Suppressor macrophage treated with lipopolysaccharide for 4 hours (primary cell): ENCODE measurements at regions not wholly inside any gene's neighbourhood (a gene's known extent, or its start where the extent isn't known, plus 50 kb on each side); places are given as distances from the start of the nearest gene placed in this dataset.
A peak's percentile ranks its signal among the peaks of the same experiment; 100 is the strongest.
"Not testable (repeated sequence)": the region's sequence is repeated elsewhere in the genome, so short reads cannot be mapped to it uniquely, and the experiment has no call there.

Experiments
- DNase-seq: peaks from one replicate; pipeline ENCODE4 v3.0.0-alpha.2; 2020

DNA sequence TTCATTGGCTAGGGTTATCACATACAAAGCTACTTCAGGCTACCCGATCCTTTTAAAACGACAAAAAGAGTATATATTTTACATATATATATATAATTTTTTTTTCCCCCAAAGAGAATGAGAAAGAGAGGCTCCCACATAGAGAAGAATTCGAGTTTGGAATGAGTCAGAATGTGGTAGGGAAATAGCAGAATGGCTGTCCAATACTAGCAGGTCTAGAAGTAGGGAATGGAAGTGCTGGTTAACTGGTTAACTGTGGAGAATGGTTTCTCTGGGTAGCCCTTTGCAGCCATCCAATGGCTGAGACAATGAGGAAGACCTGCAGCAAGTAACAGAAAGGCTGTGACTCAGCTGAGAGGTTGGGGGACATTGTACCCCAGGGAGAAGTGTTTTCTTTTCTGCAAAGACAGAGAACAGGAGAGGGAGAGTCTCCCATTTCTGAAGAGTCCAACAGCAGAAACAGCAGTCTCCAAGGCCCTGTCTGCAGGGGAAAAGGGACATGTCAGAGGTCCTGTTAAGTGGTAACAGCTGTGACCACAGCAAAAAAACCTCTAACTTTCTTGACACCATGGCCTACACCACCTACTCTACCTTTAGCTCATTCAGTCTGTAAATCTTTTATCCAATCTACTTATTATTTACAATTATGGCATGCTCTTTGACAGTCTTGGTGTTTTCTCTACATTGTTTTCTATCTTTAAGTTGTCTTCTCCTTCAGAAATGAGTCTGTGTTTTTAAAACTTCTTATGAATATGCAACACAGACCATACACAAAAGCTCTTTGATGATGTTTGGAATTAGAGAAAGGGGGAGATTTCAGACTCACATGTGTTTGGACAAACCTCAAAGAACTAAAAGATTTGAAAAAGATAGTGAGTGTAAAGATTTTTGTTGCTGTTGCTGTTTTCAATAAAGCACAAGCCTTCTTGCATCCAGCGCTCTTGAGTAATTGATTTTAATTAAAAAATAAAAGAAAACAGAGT is 116.1 kb upstream of the SLC7A14 start:
- DNase-seq: no peak

GRCh38 chr3:170700054-170700404 is 114.2 kb upstream of the SLC7A14 start:
- no peak for DNase-seq

- no peak for DNase-seq
Measured at GRCh38 chr3:170699158-170700053, 113.5 kb upstream of the SLC7A14 start.

DNA sequence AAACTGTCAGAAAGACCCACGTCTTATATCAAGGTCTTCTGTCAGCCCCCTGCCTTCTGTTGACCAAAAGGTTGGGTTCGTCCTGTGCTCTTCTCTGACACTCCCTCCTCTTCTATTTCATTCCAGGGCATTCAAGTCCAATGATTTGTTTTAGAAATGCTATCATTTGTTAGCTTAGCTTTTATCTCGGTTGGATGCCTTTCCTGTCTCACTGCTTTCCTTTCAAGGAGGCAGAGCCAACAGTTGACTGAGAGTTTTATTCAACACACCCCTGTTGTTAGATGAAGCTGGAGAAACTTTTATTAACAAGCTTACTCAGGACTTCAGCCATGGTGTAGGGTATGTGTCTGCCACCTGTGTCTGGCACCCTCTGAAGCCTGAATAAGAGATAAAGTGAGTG is 112.0 kb upstream of the SLC7A14 start:
- no peak for DNase-seq

- DNase-seq: no peak
Measured at GRCh38 chr3:170697131-170697530, 111.3 kb upstream of the SLC7A14 start.

DNA sequence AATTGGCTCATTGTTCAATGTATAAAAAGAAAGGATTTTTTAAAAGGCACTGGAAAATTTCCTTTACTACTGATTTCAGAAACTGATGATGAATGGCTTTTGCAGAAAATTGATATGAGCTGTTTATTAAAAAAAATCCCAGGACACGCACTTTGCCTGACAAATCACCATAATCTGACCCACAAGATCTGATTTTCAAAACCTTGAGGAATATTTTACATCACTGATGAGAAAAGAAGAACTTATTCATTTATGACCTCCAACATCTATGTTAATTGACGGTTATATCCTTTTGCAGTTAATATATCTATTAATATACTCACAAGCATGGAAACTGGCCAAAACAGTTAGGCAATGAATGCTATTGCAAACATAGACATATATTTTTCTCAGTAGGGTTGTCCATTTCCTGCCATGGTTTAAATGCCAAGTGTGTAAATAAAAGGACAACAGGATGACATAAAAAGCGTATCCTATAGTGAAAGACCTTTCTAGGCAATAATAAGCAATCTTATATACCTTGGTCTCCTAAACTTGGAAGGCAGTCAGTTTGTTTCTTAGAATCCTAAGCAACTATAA is 109.7 kb upstream of the SLC7A14 start:
- DNase-seq: no peak

DNA sequence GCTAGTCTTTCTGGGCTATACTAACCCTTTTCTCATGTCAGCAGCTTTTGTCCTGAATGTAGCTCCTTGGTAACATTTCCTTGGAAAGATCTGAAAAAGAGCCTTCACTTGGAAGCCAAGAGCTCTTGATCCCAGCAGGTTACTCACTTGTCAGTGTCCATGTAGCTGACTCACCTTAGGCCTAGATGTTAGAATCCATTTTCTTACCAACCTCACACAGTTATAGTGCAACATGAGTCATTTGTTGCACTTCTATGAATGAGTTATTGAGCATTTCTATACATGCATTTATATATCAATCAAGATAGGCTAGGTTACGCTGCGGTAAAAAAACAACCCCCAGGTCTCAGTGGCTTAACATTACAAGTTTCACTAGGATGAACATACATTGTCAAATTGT is 106.8 kb upstream of the SLC7A14 start:
- no peak for DNase-seq

DNA sequence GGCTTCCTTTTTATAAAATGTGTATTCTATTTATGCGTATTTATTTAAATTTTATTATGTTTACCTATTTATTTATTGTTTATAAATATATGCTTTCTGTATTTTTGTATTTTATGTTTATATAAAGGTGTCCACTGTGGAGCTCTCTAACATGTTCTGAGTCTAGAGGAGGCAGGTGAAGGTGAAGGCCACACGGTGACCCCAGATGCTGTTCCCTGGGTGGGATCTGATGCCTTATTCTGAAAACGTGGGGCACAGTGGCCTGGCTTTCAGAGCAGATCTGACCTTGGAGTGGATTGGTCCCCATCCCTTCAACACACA is 104.7 kb upstream of the SLC7A14 start:
- DNase-seq: no peak

DNA sequence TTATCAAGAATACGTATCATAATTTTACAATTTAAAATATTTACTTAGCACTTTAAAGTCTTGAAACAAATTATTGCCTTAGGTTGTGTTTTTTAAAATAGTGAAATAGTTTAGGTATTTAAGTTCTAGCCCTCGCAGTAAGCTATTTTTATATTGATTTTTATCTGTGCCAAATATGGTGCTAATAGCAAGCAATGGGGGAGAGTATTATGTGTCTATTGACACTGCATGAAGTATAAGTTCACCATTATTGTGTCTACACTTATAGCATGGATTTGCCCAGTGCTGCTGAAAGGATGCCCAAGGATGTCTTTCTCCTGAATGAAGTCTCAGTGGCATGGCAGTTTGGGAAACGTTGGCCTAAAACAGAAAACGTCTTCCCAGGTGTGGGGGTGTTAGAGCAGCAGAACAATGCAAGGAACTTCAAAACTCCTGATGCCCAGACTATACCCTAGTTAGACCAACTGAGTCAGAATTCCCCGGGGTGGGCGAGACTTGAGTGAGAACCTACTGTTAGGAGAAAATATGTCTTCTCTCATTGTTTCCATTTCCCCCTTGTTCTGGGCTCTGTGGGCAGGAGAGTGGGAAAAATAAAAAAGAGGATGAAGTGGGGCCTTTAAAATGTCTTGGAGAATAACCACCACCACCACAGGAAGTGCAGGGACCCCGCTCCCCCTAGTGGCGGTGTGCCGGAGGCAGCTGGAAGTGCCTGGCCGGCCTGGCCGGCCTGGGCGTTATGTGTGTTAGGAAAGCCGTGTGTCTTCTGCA is 104.2 kb upstream of the SLC7A14 start:
- DNase-seq: peak; percentile 46

GRCh38 chr3:170689296-170689829 is 103.5 kb upstream of the SLC7A14 start:
- DNase-seq: no peak

- not testable (repeated sequence) for DNase-seq
Measured at GRCh38 chr3:170688222-170688621, 102.3 kb upstream of the SLC7A14 start.

DNA sequence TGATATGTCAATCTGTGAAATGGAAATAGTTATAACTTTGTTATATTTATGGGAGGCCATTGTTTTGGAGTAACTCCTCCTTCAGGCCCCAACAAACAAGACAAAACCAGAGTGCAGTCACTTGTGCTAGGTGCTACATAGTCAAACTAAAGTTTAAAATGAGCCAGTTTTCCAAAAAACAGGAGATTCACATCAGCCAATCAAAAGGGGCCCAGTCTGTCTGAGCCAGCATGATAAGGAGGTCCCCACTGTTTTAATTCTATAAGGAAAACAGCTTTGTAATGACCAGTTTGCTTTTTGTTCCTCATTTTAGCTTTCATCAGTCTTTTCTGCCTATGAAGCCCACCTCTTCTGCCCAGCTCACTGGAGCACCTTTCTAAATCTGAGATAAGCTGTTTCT is 94.7 kb upstream of the SLC7A14 start:
- no peak for DNase-seq

DNA sequence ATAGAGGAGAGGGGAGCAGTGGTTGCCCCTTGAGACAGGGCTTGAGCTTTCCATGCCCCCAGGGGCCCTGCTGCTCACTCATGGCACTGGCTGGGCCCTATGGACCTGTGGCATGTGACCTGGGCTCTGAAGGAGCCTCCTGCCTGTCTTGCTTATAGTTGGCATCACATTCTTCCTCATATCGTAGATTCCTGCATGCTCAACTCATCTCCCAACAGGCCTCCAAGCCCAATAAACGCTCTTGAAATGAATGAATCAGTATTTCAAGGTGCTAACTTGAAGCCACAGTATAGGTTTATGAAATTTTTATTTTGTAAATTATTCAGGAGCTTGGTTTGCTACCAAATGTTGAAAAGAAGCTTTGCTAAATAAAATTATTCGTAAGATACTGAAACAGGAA is 93.3 kb upstream of the SLC7A14 start:
- DNase-seq: no peak

DNA sequence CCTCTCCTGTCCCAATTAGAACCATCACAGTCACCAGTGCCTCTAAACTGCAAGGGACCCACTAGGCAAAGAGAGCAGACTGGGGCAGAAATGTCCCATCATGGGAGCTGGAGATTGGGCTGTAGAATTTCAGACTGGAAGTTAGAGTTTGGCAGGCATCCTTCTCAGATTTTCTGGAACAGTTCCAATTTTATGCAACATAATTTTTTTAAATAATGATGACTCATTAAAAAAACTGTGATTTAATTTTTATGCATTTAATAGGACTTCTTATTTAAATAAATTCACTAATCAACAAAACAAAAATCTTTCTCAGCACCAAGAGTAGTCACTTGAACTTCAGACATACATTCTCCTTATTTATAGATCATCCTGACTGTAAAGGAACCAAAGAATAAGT is 84.6 kb upstream of the SLC7A14 start:
- no peak for DNase-seq

GRCh38 chr3:170662986-170663385 is 77.1 kb upstream of the SLC7A14 start:
- not testable (repeated sequence) for DNase-seq

DNA sequence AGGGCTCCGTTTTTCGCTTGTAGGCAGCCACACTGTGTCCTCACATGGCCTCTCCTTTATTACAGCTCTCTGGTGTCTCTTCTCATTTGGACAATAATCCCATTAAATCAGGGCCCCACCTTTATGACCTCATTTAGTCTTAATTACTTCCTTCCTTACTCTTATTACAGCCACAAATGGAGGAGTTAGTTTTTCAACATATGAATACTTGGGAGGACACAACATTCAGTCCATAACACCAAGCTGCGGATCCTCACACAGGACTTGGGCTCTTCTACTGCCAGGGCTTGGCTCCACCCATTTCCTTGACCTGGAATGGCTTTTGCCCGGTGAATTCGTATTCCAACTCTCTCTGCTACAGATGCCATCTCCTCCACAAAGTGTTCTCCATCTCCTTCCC is 74.3 kb upstream of the SLC7A14 start:
- DNase-seq: no peak

DNA sequence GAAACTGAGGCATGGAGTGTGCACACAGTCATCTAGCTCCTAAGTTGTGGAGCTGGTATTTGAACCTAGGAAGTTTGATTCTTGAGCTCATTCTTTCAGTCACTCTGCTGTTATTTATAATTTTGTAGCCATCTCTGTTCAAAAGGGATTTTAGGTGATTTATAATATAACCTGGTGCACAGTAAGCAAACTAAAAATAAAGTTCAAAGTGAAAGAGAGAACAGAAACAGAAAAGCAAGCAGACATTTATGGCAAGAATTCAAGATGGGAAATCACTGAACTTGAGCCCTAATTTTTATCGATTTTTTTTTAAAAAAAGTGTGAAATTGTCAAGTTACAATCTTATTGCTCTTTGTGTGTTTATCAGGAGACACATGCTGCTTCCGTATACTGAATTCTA is 71.4 kb upstream of the SLC7A14 start:
- DNase-seq: no peak

DNA sequence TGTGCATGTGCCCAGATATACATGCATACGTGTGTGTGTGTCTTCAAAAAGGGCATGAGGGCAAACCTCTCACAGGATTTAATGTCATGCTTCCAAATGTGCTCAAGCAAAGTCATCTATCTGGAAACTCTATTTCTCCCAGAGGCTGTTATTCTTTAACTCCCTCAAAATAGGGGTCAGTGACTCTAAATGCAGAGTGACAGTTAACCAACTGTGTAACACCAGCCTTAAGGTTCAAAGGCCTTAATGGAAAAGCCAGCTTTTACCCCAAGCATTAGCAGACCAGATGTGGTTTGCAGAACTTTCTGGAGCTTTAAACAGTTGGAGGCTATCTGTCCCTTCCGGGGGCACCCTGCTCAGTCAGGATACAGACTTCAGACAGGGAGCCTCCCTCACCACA is 70.4 kb upstream of the SLC7A14 start:
- DNase-seq: no peak

- no peak for DNase-seq
Measured at GRCh38 chr3:170653801-170654200, 67.9 kb upstream of the SLC7A14 start.

DNA sequence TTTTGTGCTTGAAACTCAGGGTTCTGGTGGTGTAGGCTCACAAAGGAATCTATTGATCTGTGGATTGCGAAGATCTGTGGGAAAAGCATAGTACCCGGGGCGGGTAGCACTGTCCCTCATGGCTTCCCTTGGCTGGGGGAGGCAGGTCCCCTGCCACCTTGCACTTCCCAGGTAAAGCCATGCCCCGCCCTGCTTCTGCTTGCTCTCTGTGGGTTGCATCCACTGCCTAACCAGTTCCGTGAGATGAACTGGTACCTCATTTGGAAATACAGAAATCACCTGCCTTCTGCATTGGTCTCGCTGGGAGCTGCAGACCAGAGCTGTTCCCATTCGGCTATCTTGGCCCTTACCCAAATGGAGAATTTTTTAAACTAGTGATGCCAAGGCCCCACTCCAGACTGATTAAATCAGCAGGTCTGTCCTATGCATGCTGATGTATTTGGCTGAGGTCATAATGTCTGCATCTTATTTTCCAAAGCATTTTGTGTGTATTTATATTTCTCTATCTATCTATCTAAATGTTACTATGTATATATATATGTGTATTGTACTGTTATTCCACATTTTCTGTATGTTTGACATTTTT is 65.5 kb upstream of the SLC7A14 start:
- no peak for DNase-seq

- DNase-seq: not testable (repeated sequence)
Measured at GRCh38 chr3:170650557-170650956, 64.7 kb upstream of the SLC7A14 start.

DNA sequence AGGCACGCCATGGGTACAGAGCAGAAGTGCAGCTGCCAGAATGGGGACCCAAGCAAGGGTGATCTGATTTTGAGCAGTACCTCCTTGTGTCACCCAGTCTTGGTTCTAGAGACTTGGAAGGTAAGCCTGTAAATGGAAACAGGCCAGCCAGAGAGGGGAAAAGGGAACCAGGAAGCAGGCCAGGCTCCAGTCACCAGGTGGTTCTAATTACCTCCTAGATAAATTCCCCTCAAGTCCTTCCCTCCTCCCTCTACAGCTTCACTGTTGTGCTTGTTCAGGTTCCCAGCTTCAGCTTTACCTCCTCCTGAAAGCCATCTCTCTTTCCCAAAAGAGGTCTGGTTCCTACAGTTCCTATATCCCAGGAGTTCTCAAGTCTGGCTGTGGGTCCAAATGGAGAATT is 58.8 kb upstream of the SLC7A14 start:
- no peak for DNase-seq
